ENCODE measurements at regions not wholly inside any gene's neighbourhood (a gene's known extent, or its start where the extent isn't known, plus 50 kb on each side); places are given as distances from the start of the nearest gene placed in this dataset.
"Not testable (repeated sequence)": the region's sequence is repeated elsewhere in the genome, so short reads cannot be mapped to it uniquely, and the experiment has no call there.

DNA sequence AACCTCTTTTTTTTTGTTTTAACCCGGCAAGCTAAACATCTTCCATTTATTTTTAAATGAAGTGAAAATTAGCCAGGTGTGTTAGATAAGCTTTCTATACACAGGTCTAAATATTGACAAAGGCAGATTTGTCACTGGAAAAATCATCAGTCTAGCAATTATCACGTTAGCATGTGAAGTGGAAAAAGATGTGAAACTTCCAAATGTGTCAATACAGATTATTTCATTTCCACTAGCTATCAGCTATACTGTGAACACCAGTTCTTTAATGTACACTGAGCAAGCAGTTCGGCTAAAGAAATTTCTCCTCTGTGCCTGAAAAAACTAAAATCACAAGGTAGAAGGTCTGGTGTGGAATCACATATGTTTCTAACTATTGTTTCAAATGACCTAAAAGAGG lies 96.6 kb upstream of the G2E3 start:
- TF ChIP-seq EP300 (IDR thresholded peaks at IDR 0.05), result no peak
- TF ChIP-seq POLR2A (IDR thresholded peaks at IDR 0.05), result no peak
- TF ChIP-seq CTCF (IDR thresholded peaks at IDR 0.05), result no peak
- DNase-seq, result no peak
- no peak overlapping the region for H3K27ac ChIP-seq
- no peaks in the 10 kb centered on the region for H3K36me3 ChIP-seq
- intact Hi-C loops (cut with DNase I; ENCODE audit: low total_unique reads), result no loop called here
- no peaks in the 10 kb centered on the region for H3K9me3 ChIP-seq
- no peak overlapping the region for H3K4me3 ChIP-seq
- H3K4me1 ChIP-seq, result no peaks in the 10 kb centered on the region
- WGBS, 5 donors, result 26 to 56% (median 45%) methylated on average over 3 of the region's 3 CpGs
- H3K27me3 ChIP-seq, result no peaks in the 10 kb centered on the region

GRCh38 chr14:30464481-30464880 lies 94.5 kb upstream of the G2E3 start:
- Histone ChIP-seq H3K36me3 (no peaks in the 10 kb centered on the region), H3K27ac (no peak overlapping the region), H3K4me3 (no peak overlapping the region), H3K4me1 (no peaks in the 10 kb centered on the region), H3K27me3 (no peaks in the 10 kb centered on the region), H3K9me3 (no peaks in the 10 kb centered on the region)
- intact Hi-C loops (cut with DNase I; ENCODE audit: low total_unique reads), result no loop called here
- TF ChIP-seq CTCF (IDR thresholded peaks at IDR 0.05), result no peak
- no peak for TF ChIP-seq POLR2AphosphoS5 (IDR thresholded peaks at IDR 0.05)
- no peak for TF ChIP-seq POLR2A (IDR thresholded peaks at IDR 0.05)
- no peak for TF ChIP-seq EP300 (IDR thresholded peaks at IDR 0.05)
- DNase-seq, result no peak
- 47 to 75% (median 63%) methylated on average over 1 of the region's 1 CpG for WGBS, 5 donors

DNA sequence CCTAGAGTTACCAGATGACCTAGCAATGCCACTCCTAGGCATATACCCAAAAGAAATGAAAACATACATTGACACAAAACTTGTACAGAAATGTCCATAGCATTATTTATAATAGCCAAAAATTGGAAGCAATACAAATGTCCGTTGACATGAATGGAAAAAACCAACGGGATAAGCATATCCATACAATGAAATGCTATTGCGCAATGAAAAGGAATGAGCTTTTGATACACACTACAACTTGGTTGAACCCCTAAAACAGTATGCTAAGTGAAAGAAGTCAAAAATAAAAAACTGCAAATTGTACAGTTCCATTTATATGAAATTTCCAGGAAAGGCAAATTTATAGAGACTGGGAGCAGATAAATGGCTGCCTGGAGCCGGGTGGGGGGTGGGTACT lies 90.6 kb upstream of the G2E3 start:
- H3K27me3 ChIP-seq, result no peaks in the 10 kb centered on the region
- no peak for DNase-seq
- H3K4me3 ChIP-seq, result no peak overlapping the region
- no peak for TF ChIP-seq POLR2AphosphoS5 (IDR thresholded peaks at IDR 0.05)
- TF ChIP-seq CTCF (IDR thresholded peaks at IDR 0.05), result no peak
- TF ChIP-seq POLR2A (IDR thresholded peaks at IDR 0.05), result no peak
- TF ChIP-seq EP300 (IDR thresholded peaks at IDR 0.05), result no peak
- no peaks in the 10 kb centered on the region for H3K36me3 ChIP-seq
- 74 to 89% (median 77%) methylated on average over 4 of the region's 4 CpGs for WGBS, 5 donors
- H3K9me3 ChIP-seq, result no peaks in the 10 kb centered on the region
- no peak overlapping the region for H3K27ac ChIP-seq
- intact Hi-C loops (cut with DNase I; ENCODE audit: low total_unique reads), result no loop called here
- no peaks in the 10 kb centered on the region for H3K4me1 ChIP-seq

- Histone ChIP-seq H3K36me3 (no peaks in the 10 kb centered on the region), H3K27ac (no peak overlapping the region), H3K9me3 (no peaks in the 10 kb centered on the region), H3K4me3 (no peak overlapping the region), H3K4me1 (no peaks in the 10 kb centered on the region), H3K27me3 (no peaks in the 10 kb centered on the region)
- TF ChIP-seq POLR2AphosphoS5 (IDR thresholded peaks at IDR 0.05) (no peak), CTCF (IDR thresholded peaks at IDR 0.05) (no peak), EP300 (IDR thresholded peaks at IDR 0.05) (no peak), POLR2A (IDR thresholded peaks at IDR 0.05) (no peak)
- DNase-seq, result no peak
- intact Hi-C loops (cut with DNase I; ENCODE audit: low total_unique reads), result no loop called here
These were observed 87.0 kb upstream of the G2E3 start for GRCh38 chr14:30471980-30472379.

DNA sequence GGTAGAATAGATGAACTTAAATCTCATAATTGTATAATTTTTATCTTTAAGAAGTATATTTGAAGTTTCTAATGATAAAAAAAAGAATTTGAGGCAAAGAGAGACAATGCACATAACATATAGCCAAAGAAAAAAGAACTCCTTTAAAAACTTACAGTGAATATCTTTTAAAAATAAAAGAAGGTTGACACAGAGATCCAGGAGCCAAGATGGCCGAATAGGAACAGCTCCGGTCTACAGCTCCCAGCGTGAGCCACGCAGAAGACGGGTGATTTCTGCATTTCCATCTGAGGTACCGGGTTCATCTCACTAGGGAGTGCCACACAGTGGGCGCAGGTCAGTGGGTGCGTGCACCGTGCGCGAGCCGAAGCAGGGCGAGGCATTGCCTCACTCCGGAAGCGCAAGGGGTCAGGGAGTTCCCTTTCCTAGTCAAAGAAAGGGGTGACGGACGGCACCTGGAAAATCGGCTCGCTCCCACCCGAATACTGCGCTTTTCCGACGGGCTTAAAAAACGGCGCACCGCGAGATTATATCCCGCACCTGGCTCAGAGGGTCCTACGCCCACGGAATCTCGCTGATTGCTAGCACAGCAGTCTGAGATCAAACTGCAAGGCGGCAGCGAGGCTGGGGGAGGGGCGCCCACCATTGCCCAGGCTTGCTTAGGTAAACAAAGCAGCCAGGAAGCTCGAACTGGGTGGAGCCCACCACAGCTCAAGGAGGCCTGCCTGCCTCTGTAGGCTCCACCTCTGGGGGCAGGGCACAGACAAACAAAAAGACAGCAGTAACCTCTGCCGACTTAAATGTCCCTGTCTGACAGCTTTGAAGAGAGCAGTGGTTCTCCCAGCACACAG lies 84.9 kb upstream of the G2E3 start:
- H3K4me1 ChIP-seq; H3K36me3 ChIP-seq; H3K27ac ChIP-seq; H3K4me3 ChIP-seq; H3K9me3 ChIP-seq; H3K27me3 ChIP-seq; intact Hi-C loops (cut with DNase I; ENCODE audit: low total_unique reads); DNase-seq: not testable (repeated sequence)
- 90 to 93% (median 91%) methylated on average over 30 to 33 of the region's 36 CpGs for WGBS, 5 donors

Data from stomach (tissue), 8 donors.